ENCODE measurements at regions not wholly inside any gene's neighbourhood (a gene's known extent, or its start where the extent isn't known, plus 50 kb on each side); places are given as distances from the start of the nearest gene placed in this dataset.

DNA sequence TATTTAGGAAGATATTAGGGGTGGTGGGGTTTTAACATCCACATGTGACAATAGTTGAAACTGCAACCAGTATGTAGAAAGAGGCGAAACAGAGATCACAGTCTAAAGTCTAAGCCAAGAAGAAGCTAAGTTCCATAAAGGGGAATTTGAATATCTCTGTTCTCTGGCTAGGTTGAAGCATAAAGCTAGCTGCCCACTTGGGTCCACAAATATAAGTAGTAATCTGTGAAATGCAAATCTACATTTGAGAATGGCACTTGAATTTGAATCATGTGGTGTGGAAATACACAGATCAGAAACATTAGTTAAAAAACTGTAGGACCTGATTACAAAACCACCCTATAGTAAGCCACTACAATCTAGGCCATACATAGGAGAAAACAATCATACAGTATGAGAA lies 602.1 kb downstream of the LMO4 start:
- no peak for DNase-seq

GRCh38 chr1:87933171-87933570 lies 604.5 kb downstream of the LMO4 start:
- no peak for DNase-seq

DNA sequence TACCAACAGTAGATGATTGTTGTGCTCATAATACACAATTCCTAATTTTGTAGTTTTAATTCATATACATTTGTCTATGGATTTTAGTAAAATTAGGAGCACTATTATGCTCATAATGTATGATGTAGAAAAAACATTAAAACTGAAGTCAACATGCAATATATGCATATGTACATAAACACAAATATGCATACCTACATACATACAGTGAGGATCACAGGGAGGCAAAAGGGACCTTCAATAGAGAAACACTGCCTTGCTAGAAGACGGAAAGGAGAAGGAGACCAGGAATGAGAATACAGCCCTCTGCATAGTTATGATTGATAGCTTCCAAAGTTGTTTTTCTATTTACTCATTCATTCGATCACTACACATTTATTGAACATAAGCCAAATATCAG lies 606.5 kb downstream of the LMO4 start:
- DNase-seq: no peak

DNA sequence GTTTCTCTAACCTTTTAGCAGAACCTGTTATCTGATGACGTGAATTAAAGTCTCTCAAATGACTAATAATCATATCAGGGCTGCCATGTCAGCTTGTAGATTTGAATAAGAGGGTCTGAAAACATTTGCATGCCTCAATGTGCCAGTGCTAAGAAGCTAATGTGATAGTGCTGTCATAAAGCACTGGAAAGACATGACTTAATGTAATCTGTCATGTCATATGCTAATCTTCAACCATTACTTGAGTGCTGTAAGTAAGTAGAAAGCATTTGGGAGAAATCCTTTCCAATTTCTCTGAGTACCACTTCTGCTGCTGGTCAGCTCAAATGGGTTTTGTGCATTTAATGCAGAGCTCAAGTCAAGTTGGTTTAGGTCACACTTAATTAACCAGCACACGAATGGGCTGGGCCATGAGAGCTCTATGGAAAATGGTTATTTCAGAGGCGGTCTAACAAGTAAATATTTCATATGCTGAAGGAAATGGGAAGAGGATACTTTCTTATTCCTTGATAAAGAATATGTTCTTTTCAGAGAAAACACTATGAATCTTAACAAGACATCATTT lies 609.2 kb downstream of the LMO4 start:
- DNase-seq: no peak

- no peak for DNase-seq
Observed at GRCh38 chr1:87938631-87939030, 610.0 kb downstream of the LMO4 start.

GRCh38 chr1:87939444-87939843 lies 610.8 kb downstream of the LMO4 start:
- peak; percentile 41 for DNase-seq

- DNase-seq: peak; percentile 55
Observed at GRCh38 chr1:87940421-87940820, 611.7 kb downstream of the LMO4 start.

GRCh38 chr1:87941337-87941946 lies 612.8 kb downstream of the LMO4 start:
- no peak for DNase-seq

GRCh38 chr1:87942165-87942564 lies 613.5 kb downstream of the LMO4 start:
- peak; percentile 62 for DNase-seq

DNA sequence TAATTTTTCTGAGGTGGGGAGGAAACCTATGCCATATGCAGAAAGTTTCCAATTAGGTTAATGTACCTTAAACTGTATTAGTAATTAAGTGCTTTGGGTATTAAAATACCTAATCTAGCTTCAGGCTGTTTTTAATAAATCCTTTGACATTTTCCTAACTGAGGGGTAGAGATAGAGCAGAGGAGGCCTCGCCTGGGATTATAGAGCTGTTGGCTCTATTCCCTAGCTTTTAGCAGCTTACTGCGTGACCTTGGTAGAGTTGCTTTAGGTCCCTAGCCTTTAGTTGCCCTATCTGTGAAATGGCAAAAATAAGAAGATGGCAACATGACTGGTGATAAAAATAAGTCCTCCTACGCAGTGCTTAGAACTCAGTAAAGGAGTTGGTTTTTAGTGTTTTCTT lies 621.0 kb downstream of the LMO4 start:
- no peak for DNase-seq

- DNase-seq: no peak
Observed at GRCh38 chr1:87950369-87950768, 621.7 kb downstream of the LMO4 start.

- no peak for DNase-seq
Observed at GRCh38 chr1:87951409-87951808, 622.7 kb downstream of the LMO4 start.

- DNase-seq: peak; percentile 77
Observed at GRCh38 chr1:87951852-87952251, 623.2 kb downstream of the LMO4 start.

DNA sequence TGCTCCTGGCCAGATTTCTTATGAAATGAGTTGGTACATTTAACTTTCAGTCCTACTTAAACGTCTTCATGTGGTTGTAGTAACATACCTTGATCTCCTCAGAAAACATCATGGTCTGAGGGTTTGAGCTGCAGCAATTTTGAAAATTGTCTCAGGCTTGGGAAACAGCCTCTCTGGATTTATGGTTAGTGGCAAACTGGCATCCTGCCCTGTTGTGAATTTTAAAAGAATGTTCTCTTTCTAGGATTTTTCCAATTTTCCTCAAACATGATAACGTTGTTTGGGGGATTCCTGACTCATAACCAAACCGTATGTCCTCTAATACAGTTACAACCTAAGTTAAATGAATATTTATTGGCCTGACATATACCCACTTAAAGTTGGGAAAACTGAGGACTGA lies 624.4 kb downstream of the LMO4 start:
- DNase-seq: peak; percentile 33

DNA sequence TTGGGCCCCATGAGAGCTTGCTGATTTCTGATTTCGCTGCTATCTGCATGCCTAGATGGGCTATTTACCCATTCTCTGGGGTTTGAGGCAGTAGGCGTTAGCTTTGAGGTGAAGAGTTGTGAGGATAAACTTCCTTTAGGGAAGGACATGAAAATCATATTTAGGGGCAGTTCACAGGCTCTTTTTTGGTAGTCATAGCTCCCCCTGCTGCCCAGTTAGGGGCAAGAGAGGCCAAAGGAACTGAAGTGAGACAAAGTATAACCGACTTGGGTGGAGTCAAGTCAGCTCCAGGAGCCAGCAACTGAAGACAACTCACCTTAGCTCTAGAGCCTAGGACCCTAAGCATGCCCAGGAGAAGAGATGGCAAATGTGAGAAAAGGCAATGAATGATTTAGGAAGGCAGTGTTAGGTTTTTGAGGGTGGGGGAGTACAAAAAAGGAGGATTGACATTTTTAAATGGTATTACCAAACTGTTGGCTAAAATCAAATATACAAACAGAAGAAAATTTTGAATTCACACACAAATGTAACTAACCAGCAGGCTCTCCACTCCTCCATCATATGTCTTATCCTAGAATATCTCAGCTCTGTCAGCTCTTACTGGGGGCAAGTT lies 625.2 kb downstream of the LMO4 start:
- peak; percentile 79 for DNase-seq

GRCh38 chr1:87955038-87955437 lies 626.4 kb downstream of the LMO4 start:
- no peak for DNase-seq

GRCh38 chr1:87956072-87956471 lies 627.4 kb downstream of the LMO4 start:
- DNase-seq: peak; percentile 98

DNA sequence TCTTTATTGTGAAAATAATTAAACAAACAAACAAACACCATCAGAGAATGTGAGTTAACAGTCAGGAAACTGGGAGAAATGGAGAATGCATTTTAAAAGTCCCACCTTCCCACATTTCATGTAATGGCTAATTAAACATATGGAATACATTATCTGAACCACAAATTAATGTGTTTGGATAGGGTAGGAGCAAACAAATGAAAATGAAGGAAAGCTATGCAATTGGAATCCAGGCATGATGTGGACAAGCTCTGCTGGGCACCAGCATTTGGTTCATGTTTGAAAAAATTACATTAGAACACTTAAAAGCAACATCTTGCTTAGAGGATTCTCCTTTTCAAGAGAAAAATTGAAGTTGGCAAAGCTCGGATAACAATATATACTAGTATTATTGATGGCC lies 628.1 kb downstream of the LMO4 start:
- peak; percentile 46 for DNase-seq

DNA sequence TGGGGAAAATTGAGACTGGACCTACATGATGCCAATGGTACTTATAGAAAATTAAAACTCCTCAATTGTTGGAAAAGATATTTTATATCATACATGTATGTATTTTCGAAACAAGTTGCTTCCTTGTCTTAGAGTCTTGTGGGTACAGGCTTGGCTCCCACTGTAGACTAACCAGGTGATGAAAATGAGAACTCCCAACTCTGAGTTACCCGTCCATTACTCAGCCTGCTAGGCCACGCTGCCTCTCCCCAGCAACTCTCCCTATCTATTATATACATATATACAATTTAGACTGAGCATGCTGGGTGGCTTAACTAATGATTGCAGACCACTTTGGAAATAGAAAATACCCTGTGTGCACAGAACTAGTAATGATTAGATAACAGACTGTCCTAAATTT lies 628.7 kb downstream of the LMO4 start:
- no peak for DNase-seq

DNA sequence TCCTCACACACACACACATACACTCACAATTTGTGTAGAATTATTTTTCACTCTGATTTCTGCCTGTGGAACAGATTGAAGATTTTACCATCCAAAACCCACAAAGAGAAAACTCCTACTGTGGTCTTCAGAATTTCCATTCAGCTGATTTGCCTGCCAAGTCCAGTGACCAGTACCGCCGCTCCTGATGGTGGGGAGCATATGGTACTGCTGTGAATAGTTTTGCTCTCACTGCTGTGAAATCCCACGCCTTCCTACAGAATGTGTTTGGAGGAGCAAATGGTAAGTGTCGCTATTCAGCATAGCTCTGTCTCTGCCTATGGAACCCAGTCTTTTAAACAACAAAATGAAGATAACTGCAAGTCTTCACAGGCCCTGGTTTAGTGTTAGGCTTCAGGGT lies 629.5 kb downstream of the LMO4 start:
- DNase-seq: no peak

DNA sequence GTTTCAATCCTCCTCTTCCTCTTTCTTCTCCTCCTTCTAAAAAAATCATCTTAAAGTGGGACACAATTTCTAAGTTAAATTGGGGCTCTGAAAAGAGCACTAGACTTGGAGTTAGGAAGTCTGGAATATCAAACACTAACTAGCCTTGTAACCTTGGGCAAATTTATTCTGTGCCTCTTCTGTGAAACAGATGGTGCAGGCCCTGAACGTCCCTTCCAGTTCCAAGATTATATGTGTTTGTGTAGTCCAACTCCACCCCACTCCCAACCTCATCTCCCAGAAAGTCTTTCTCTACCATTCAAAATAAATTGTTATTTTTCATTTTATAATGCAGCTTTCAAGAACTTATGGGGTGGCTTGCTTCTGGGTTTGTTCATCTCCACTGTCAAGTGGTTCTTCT lies 630.0 kb downstream of the LMO4 start:
- DNase-seq: no peak

GRCh38 chr1:87959236-87959635 lies 630.6 kb downstream of the LMO4 start:
- no peak for DNase-seq

DNA sequence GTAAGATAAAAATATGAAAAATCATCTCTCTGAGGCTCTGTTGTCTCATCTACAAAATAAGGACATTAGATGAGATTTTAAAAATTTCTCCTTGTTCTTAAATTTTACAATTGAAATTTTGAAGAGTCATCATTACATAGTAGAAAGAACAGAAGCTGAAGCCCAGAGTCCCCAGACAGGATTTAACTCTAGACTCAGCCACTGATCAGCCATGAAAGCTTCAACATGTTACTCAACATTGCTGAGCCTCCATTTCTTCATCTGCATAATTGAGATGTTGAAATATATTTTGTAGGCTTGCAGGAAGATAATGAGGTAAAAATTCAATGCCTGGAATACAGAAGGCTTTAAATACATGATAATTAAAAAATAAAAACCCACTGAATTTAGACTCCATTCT lies 633.3 kb downstream of the LMO4 start:
- DNase-seq: no peak

- peak; percentile 90 for DNase-seq
Observed at GRCh38 chr1:87963556-87963955, 634.9 kb downstream of the LMO4 start.

- no peak for DNase-seq
Observed at GRCh38 chr1:87965193-87965592, 636.5 kb downstream of the LMO4 start.
